Daoy (cell line): ENCODE measurements at regions not wholly inside any gene's neighbourhood (a gene's known extent, or its start where the extent isn't known, plus 50 kb on each side); places are given as distances from the start of the nearest gene placed in this dataset.
A peak's percentile ranks its signal among the peaks of the same experiment; 100 is the strongest.
"Not testable (repeated sequence)": the region's sequence is repeated elsewhere in the genome, so short reads cannot be mapped to it uniquely, and the experiment has no call there.

ENCODE experiments used
- DNase-seq: peaks from one replicate; pipeline ENCODE4 v3.0.0-alpha.2; 2015; ENCODE audit warnings: low read depth

GRCh38 chr4:126592088-126592487 is 1040.7 kb upstream of the INTU start:
- no peak for DNase-seq

- no peak for DNase-seq
Measured at GRCh38 chr4:126593626-126594025, 1039.1 kb upstream of the INTU start.

- DNase-seq, result no peak
Measured at GRCh38 chr4:126595643-126596042, 1037.1 kb upstream of the INTU start.

GRCh38 chr4:126599746-126600145 is 1033.0 kb upstream of the INTU start:
- DNase-seq, result no peak

- DNase-seq, result no peak
Measured at GRCh38 chr4:126603210-126603609, 1029.5 kb upstream of the INTU start.

- no peak for DNase-seq
Measured at GRCh38 chr4:126603825-126604224, 1028.9 kb upstream of the INTU start.

- DNase-seq, result no peak
Measured at GRCh38 chr4:126604268-126604867, 1028.4 kb upstream of the INTU start.

GRCh38 chr4:126610933-126611332 is 1021.8 kb upstream of the INTU start:
- DNase-seq, result no peak

GRCh38 chr4:126611900-126612299 is 1020.9 kb upstream of the INTU start:
- no peak for DNase-seq

GRCh38 chr4:126614356-126614855 is 1018.4 kb upstream of the INTU start:
- no peak for DNase-seq

- no peak for DNase-seq
Measured at GRCh38 chr4:126616795-126617194, 1016.0 kb upstream of the INTU start.

GRCh38 chr4:126627255-126627654 is 1005.5 kb upstream of the INTU start:
- DNase-seq, result peak; percentile 0

- no peak for DNase-seq
Measured at GRCh38 chr4:126628933-126629332, 1003.8 kb upstream of the INTU start.

- DNase-seq, result no peak
Measured at GRCh38 chr4:126630230-126630629, 1002.5 kb upstream of the INTU start.

- no peak for DNase-seq
Measured at GRCh38 chr4:126633306-126633705, 999.5 kb upstream of the INTU start.

GRCh38 chr4:126637706-126638105 is 995.1 kb upstream of the INTU start:
- DNase-seq, result no peak

GRCh38 chr4:126647320-126647719 is 985.4 kb upstream of the INTU start:
- DNase-seq, result no peak

GRCh38 chr4:126647756-126648397 is 984.9 kb upstream of the INTU start:
- no peak for DNase-seq

GRCh38 chr4:126658411-126658810 is 974.3 kb upstream of the INTU start:
- no peak for DNase-seq

GRCh38 chr4:126661194-126661593 is 971.6 kb upstream of the INTU start:
- DNase-seq, result no peak

GRCh38 chr4:126664839-126665238 is 967.9 kb upstream of the INTU start:
- no peak for DNase-seq

GRCh38 chr4:126670038-126670437 is 962.7 kb upstream of the INTU start:
- not testable (repeated sequence) for DNase-seq

GRCh38 chr4:126678618-126679017 is 954.1 kb upstream of the INTU start:
- DNase-seq, result no peak

- DNase-seq, result no peak
Measured at GRCh38 chr4:126679303-126679702, 953.5 kb upstream of the INTU start.
